ENCODE measurements at regions not wholly inside any gene's neighbourhood (a gene's known extent, or its start where the extent isn't known, plus 50 kb on each side); places are given as distances from the start of the nearest gene placed in this dataset.

GRCh38 chr1:221841983-221842335 lies 100.1 kb upstream of the DUSP10 start:
- TF ChIP-seq CTCF (IDR thresholded peaks at IDR 0.05; ENCODE audit: low read depth, low read length, poor library complexity, severe bottlenecking): no peak
- no peak for TF ChIP-seq EZH2phosphoT487 (IDR thresholded peaks at IDR 0.05; ENCODE audit: borderline replicate concordance, low read length)
